Transverse colon (tissue), 3 donors: ENCODE measurements at regions not wholly inside any gene's neighbourhood (a gene's known extent, or its start where the extent isn't known, plus 50 kb on each side); places are given as distances from the start of the nearest gene placed in this dataset.
"Not testable (repeated sequence)": the region's sequence is repeated elsewhere in the genome, so short reads cannot be mapped to it uniquely, and the experiment has no call there.

Experiments used
- CTCF ChIP-seq, 5 experiments: fragments of 200-600 bp in 3 of 5; fragments of 450-650 bp in 2 of 5; sonication (generic) in 3 of 5; IDR thresholded peaks; 1 replicate in 2 of 5; 2 replicates in 3 of 5; pipeline ENCODE4 v1.5.1; 2016 to 2017; ENCODE audit warnings: antibody characterized with exemption in 5 of 5, inconsistent platforms in 3 of 5, mild to moderate bottlenecking in 2 of 5, moderate library complexity in 1 of 5
- POLR2A ChIP-seq: fragments of 450-650 bp; IDR thresholded peaks from one replicate; pipeline ENCODE4 v1.6.1; 2016; ENCODE audit warnings: antibody characterized with exemption, mild to moderate bottlenecking, moderate library complexity

GRCh38 chr7:46039813-46040212 lies 118.7 kb upstream of the IGFBP3 start:
- not testable (repeated sequence) for TF ChIP-seq CTCF (IDR thresholded peaks at IDR 0.05); POLR2A
